GM18502 (cell line): ENCODE measurements at regions not wholly inside any gene's neighbourhood (a gene's known extent, or its start where the extent isn't known, plus 50 kb on each side); places are given as distances from the start of the nearest gene placed in this dataset.

Experiments used
- ATAC-seq: cut with Tn5 transposase; IDR thresholded peaks from one replicate; pipeline ENCODE4 v1.9.1; 2021; ENCODE audit warnings: mild to moderate bottlenecking; ENCODE audit not compliant: unreplicated experiment, poor library complexity

DNA sequence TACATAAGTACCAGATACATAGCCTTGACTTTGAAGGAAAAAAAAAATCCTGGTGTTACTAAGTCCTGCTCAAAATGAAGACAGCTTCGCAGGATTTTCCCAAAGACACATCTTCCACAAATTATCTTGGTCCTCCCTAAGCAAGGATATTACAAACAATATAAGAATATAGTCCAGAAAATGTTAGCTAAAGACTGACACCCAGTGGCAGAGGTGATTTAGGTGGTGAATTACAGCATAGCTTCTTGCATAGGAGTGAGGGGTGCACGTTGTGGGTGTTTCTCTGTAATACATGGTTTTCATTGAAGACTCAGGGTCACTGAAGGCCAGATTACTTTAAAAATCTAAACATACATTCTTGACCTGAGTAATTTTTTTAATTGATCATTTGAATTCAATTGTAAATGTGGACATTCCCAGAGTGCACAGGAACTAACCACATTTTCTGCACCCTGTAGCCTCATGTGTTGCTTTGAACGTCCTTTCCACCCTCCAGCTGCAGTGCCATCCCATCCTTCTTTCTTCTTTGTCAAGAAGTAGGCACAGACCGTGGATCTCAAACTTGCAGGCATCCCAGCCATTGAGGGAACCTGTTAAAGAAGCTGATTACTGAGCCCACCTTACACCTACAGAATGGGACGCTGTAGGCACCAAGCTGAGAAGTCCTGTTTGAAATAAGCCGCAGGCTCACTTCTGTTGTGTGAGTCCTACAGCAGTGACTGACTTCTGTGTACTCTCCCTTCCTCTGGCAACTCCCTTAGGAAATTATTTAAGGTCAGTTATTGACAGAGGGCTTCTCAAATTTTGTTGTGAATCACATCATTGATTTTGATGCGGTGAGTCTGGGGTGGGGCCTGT lies 102.6 kb downstream of the PERP start:
- no peak for ATAC-seq

DNA sequence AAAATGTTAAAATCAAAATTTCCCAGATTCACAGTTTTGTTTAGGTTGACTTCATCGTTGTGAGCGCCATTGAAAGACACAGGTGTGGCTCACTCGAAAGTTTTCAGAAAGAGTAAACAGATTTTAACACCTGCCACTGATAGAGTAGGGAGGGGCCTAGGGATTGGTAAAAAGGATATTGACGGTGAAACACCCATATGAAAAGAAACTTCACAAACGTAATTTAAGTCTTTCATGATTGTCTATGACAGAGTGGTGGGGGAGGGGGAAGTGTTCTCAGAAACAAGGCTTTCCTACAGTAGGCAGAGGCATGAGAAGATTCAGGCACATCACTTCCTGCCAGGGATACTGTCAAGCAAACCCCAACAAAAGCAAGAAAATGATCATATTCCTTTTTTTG lies 101.4 kb downstream of the PERP start:
- no peak for ATAC-seq

GRCh38 chr6:138007014-138007472 lies 100.2 kb downstream of the PERP start:
- no peak for ATAC-seq

- ATAC-seq, result no peak
These were observed 98.4 kb downstream of the PERP start for GRCh38 chr6:138008791-138009190.

- ATAC-seq, result no peak
These were observed 95.8 kb downstream of the PERP start for GRCh38 chr6:138011413-138011812.

DNA sequence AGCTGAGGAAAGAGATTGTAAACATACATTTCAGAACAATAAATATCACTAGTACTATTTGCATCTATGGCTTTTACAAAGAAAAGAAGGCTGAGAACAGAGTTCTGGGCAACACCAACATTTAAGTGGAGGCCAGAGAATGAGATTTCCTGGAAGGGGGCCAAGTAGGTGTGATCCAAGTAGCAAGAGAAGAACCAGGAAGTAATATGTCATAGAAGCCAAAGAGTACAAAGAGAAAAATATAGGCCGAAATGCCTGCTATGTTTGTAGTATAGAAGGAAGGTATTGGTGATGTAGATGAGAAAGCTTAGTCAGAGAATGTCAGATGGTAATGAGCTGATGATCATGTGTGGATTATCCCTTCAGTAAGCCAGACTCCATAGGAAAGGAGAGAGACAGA lies 94.5 kb downstream of the PERP start:
- no peak for ATAC-seq

- no peak for ATAC-seq
These were observed 93.3 kb downstream of the PERP start for GRCh38 chr6:138013959-138014358.

- no peak for ATAC-seq
These were observed 90.0 kb downstream of the PERP start for GRCh38 chr6:138017166-138017757.

GRCh38 chr6:138018297-138018696 lies 88.9 kb downstream of the PERP start:
- no peak for ATAC-seq

DNA sequence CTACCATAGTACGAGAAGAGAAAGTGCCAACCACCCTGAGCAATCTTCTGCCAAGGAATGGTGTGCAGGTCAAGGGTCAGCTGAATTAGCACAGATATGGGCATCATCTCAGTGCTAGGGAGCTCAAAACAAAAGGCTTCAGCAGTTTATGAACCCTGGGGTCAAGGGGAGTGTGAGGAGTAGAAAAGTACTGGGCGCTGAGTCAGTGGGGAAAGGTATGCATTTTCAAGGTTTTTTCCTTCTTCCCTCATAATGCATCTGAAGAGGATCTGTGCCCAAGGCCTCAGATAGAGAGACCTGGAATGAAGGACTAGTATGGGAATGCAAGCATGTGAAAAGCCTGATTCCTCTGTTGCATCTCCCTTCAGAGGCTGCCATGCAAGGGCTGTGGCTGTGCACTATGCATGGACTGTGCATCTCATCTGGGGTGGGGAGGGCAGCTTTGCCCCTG lies 81.7 kb downstream of the PERP start:
- ATAC-seq, result no peak

DNA sequence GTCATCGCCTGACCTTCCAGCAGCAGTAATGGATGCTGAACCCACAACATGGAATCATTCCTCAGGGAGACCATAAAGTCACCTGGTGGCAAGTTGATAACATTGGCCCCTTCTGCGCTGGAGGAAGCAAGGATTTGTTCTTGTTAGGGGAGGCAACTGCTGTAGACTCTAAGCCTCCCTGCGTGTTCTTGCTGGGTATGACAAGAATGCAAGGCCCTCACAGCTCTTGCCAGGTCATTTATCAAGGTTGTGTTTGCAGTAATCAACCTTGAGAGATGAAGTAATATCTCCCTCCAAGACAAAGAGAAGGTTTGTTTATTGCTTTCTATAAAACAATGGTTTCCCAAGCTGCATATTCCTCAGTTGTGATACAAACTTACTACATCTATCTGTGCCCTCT lies 80.9 kb downstream of the PERP start:
- no peak for ATAC-seq

DNA sequence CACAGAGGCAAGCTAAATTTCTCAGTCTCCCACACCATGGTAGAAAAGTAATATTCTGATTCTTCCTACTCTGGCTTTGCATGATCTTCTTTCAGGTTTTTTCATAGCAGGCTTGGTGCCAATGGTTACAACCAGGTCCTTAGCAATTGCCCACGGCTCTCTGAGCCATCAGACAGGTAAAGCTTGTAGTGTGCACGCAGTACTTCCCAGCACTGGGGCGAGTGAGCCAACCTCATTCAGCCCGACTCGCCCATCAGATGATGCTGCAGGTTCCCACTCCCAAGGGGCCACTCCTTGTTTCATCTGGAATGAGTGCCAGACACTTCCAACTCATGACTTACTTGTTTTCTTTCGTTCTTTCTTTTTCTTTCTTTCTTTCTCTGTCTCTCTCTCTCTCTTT lies 78.3 kb downstream of the PERP start:
- no peak for ATAC-seq

- ATAC-seq, result peak; percentile 57
These were observed 76.3 kb downstream of the PERP start for GRCh38 chr6:138030872-138031271.

DNA sequence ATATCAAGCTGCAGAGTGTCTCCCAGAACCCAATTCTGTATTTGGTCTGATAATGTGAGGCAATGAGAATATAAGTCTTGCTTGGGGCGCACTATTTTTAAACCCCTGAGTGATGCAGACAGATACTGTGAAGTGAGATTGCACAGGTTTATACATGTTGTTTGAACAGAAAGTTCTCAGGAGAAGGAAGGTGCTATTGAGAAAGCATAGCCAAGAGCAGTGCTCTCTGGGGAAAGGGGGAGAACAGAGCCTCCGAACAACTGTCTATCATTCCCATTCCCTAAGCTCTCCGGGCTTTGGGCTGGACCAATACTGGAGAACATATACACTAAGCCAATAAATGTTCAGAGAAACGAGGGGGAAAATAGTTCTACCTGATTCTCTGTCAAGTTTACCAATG lies 75.8 kb downstream of the PERP start:
- no peak for ATAC-seq

DNA sequence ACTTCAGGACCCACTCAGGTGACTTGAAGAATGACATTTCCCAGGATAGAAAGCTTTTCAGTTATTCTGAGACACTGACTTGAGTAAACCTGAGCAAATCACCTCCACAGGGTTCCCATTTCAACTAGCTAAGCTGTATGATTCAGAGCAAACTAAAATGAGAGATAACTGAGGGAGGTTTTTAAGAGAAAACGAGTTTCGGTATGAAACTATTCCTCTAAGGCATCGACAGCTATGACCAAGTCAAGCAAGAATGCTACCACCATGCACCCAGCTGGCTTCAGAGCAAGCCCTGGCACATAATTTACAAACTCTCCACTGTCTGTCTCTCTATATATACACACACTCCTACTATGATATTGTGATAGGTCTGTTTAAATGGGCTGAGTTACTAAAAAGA lies 75.4 kb downstream of the PERP start:
- ATAC-seq, result peak; percentile 74

- ATAC-seq, result no peak
These were observed 74.6 kb downstream of the PERP start for GRCh38 chr6:138032571-138032970.

- no peak for ATAC-seq
These were observed 73.0 kb downstream of the PERP start for GRCh38 chr6:138034229-138034628.

DNA sequence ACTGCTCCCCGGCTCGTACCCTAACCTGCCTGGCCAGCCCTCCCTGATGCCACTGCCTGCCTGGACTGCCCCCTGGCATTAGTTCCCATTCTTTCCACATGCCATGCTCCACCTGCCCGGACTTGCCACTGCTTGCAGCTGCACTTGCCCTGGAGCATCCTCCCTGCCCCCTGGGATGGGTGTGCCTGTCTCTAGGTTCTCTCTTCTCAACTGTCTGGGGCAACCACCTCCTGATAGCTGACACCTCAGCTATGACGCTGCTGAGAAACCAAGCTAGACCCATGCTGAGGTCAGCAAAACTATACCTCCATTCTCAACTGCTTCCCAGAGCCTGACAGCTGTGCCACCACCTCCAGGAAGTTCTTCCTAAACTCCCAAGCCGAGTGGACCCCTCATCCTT lies 72.1 kb downstream of the PERP start:
- no peak for ATAC-seq

DNA sequence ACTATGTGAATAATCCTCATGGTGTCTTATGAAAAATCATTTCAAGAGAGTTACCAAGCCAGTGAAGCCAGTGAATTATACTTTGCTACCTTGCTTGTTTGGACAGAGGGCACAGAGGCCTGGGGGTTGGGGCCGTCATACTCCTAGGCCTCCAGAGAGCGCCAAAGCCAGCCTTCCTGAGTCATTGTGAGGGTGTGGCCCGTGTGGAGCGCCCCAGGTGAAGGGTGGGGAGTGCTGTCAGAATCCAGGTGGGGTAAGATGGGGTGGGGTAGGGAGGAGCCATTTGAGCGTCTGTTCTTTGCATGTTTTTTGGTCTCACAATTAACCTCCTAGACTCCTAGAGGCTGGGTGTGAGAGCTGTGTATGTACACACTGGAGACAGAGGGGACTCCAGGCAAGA lies 71.1 kb downstream of the PERP start:
- no peak for ATAC-seq

DNA sequence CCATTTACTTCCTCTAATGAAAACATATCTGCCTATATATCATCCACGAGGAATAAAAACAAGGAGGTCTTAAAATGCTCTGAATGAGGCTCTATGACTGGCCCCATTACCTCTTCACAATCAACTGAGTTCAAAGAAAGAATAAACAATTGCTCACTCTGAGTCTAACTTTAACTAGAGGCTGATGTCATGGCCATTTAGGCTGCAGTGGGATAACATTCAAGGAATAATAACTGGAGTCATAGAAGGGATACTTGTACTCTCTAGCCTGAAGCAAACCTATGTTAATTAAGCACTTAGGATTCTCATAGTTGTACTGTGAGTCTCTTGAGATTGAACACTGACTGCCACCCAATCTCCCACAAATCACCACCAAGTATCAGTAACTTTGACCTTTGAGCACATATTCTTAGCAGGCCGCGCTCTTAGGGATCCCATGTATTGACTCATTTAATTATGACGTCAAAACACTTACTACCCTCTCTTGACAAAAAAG lies 70.2 kb downstream of the PERP start:
- no peak for ATAC-seq

DNA sequence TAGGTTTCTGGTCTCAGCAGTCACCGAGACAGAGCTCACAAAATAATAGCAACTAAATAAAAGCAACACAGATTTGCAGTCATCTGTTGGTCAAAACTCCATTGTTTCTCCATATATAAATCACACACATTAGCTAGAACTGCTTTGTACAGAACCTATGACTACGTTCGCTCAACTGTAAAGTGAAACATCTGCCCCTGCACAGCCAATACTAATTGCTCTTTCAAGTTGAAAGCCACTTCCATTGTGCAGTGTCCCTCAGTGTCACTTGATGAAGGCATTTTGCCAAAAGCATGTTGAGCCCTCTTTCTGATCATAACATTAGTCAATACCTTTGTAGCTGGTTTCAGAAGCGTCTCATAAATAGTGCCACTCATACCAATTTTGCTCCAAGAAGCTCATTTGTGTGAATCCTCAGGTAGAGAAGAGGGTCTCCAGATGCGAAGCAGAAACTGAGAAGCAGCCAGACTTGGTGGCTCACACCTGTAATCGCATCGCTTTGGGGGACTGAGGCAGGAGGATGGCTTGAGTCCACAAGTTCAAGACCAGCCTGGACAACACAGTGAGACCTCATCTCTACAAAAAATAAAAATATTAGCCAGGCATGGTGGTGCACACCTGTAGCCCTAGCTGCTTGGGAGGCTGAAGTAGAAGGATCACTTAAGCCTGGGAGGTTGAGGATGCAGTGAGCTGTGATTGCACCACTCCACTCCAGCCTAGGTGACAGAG lies 68.9 kb downstream of the PERP start:
- ATAC-seq, result no peak
